ENCODE measurements at regions not wholly inside any gene's neighbourhood (a gene's known extent, or its start where the extent isn't known, plus 50 kb on each side); places are given as distances from the start of the nearest gene placed in this dataset.

DNA sequence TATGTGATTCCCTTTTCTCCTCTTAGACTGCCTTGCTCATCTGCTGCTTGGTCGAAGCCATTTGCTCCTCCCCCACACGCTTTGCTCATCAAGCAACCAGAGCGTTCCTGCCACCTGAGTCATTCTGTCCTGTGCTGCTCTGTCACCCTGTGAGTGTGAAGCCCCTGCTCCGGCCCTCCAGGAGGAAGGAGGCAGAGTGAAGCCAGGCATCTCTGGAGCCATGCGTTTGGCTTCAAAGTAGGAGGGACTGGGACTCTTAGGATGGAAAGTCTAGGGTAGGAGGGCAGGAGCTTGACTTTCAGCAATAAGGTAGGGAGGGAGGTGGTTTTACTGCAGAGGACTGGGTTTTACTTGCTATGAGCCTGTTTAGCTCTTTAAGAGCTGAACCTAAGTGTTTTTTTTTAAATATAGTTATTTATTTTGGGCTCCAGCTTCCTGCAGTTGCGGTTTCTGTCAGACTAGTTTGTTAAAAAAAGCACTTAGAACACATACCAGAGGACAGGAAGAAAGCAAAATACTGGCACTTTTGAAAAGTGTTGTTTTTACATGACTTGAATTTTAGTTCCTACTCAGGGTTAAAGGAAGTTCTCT lies 63.6 kb downstream of the SPINK2 start:
- DNase-seq (ENCODE audit: low read depth, low spot score): peak; percentile 94

DNA sequence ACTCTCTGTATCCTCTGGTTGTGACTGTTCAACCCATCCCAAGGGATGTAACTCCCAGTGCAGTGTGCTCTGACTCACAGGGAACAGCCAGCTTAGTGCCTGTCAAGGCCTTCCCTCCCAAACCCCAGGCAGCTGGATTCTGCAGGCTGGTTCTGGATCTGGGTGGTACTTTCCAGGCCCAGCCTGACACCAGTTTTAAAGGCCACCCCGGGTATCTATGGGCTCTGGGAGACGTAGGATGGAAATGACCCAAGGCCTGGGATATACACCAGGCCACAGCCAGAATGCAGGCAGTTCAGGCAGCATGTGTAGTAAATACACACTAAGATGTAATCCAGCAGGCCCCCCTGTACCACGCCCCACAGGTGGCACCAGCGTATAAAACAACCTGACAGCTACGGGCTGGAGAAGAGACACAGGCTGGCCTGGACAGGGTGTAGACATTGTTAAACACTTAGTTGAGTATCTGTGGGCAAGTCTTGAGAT lies 64.2 kb downstream of the SPINK2 start:
- peak; percentile 81 for DNase-seq (ENCODE audit: low read depth, low spot score)

DNA sequence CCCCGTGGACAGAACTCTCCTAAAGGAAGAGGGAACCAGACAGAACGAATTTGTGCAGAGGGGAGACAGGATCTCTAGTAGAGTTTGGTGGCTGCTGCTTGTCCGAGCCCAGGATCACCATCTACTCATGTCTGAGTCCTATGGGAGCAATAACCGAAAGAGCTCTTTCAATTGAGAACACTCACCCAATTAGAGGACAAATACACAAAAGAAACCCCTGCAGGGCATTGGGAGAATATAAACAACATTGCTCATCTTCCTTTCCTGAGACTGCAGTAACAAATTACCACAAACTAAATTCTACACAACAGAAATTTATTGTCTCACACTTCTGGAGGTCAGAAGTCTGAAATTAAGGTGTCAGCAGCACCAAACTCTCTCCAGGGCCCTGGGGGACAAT lies 65.6 kb downstream of the SPINK2 start:
- DNase-seq (ENCODE audit: low read depth, low spot score): peak; percentile 64

DNA sequence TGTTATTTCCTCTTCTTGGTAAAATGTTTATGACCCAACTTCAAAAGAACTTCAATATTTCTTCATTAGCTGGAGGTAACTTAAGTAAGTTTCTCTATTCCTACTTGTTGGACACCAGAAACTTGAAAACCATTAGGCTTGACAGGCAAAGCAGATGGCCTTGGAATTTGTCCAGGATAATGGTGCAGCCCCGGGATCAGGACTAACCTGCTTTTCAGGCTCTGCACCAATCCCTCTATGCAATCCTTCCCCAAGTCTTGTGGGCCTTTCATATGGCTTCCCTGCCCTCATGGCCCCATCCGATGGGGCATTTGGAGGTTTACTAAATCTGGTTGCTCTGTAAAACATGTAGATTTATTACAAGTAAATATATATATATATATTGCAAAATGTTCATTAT lies 68.5 kb downstream of the SPINK2 start:
- peak; percentile 90 for DNase-seq (ENCODE audit: low read depth, low spot score)

DNA sequence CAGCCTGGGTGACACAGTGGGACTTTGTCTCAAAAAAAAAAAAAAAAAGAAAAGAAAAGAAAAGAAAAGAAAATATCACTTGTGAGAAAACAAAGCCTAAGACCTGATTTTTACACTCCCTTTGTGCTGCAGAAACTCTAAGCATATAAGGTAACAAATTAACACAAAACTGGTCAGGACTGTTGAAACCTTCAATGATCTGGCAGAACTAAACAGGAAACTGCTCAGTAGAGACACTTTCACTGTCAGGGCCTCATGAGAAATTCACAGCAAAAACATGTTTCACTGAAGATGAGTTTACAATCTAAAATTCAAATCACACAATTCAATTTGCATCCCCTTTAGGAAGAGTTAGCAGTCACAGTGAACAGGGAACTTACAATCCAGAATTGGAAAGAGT lies 69.1 kb upstream of the HOPX start:
- no peak for DNase-seq (ENCODE audit: low read depth, low spot score)

DNA sequence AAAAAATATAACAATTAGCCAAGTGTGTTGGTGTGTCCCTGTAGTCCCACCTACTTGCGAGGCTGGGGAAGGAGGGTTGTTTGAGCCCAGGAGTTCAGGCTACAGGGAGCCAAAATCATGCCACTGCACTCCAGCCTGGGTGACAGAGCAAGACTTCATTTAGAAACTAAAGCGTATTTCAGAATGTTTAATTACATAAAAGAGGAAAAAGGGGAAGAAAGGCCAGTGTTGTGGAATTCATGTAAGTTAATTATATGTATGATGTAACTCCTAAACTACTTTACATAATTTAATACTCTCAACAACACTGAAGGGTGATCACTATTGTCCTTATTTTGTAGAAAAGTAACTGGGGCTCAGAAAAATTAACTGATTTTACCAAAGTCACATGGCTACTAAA lies 67.2 kb upstream of the HOPX start:
- DNase-seq (ENCODE audit: low read depth, low spot score): no peak

DNA sequence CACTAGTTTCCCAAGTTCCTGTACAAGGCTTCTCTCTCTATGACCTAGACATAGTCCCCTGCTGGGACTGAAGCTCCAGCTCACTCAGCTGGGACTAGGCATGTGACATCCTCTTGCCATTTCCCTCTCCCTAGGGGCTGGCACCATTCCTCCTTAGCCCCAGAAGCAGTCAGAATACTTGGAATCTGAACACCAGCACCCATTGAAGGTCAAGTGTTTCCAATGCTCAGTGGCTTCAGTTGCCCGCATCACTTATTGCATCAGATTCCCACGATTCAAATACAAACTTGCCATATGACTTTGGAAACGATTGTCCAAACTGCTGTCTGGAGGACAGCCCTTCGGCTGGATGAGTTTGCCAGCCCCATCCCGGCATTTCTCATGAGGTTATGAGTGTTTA lies 65.5 kb upstream of the HOPX start:
- DNase-seq (ENCODE audit: low read depth, low spot score): no peak

DNA sequence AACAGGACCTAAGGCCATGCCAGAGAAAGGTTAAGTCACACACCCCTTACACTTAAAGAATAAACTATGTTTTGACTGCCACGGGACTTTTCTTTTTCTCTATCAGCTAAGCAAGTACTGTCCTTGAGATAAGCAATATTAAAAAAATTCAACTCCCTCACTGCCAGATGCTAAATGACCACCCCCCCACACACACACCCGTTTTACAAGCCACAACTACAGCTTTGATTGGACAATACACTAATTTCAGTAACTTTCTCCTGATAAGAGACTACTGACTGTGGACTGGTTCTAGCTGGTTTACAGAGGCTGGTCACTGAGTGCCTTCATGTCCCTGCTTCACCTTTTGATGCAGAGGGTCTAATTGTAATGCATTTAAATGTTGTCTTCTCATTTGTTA lies 63.9 kb upstream of the HOPX start:
- DNase-seq (ENCODE audit: low read depth, low spot score): no peak

DNA sequence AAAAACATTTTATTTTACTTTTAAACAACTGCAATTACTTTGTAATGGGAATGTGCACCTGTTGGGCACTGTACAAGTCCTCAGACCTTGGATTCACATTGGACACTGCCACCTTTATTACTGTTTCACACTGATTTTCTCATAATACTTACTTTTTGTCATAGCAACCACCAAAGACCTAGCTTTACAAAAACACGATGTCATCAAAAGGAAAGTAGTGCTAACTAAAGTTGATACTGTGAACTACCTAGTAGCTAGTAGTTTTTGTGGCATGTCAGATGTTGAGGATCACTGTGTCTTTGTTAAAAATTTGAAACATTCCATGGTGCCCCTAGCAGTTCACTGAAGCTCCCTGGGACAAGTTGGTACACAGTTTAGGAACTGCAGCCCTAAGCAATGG lies 62.9 kb upstream of the HOPX start:
- no peak for DNase-seq (ENCODE audit: low read depth, low spot score)

DNA sequence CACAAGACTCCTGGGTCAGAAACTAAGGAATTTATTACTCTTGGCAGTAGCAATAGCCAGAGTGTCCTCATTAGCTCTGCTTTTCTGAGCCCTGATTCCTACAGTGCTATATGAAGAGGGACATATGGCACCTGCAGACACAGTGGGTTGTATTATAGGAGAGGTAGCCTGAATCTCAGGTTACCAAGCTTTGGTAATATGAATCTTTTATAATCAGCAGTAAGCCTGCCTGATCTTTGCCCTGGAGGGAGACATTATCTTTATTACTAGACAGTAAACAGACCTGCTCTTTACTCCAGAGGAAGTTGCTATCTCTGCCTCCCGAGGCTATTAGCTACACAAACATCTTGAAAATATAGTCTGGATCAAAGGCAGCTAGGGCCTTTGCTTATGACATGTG lies 62.5 kb upstream of the HOPX start:
- peak; percentile 34 for DNase-seq (ENCODE audit: low read depth, low spot score)

DNA sequence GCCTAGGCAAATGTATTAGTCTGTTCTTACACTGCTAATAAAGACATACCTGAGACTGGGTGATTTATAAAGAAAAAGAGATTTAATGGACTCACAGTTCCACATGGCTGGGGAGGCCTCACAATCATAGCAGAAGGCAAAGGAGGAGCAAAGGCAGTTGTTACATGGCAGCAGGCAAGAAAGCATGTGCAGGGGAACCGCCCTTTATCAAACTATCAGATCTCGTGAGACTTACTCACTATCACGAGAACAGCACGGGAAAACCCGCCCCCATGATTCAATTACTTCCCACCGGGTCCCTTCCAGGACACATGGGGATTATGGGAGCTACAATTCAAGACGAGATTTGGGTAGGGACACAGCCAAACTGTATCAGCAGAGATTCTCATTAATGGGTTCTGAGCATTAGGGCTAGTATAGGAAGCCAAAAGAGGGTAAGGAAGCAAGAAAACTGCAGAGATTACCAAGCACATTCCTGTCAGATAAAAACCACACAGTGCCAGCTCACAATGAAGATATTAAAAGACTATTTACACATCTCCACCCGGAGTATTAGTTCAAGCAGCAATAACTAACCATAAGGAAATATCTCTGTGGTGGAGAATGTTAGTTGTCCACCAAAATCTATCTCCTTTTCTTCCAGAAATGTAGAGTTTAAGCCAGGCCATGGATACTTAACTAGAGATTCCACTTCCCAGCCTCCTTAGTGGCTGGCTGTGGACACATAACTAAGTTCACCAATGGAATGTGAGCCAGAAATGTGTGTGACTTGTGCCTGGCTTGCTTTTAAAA lies 61.2 kb upstream of the HOPX start:
- DNase-seq (ENCODE audit: low read depth, low spot score): no peak

DNA sequence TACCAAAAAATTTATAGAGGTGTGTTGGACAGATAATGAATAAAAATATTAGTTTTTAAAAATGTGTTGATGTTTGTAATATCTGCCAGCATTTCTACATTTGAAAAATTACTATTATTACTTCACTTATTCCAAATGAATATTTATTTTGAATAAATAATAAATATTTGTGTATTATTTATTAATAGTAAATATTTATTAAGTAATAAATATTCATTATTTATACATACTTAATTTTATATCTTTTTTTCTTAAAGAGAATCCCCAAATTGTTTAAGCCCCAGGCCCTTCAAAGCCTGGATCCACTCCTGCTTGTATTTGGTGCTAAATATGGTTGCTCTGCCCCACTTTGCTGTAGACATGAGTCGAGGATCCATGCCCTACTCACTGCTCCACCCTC lies 60.5 kb upstream of the HOPX start:
- DNase-seq (ENCODE audit: low read depth, low spot score): no peak

DNA sequence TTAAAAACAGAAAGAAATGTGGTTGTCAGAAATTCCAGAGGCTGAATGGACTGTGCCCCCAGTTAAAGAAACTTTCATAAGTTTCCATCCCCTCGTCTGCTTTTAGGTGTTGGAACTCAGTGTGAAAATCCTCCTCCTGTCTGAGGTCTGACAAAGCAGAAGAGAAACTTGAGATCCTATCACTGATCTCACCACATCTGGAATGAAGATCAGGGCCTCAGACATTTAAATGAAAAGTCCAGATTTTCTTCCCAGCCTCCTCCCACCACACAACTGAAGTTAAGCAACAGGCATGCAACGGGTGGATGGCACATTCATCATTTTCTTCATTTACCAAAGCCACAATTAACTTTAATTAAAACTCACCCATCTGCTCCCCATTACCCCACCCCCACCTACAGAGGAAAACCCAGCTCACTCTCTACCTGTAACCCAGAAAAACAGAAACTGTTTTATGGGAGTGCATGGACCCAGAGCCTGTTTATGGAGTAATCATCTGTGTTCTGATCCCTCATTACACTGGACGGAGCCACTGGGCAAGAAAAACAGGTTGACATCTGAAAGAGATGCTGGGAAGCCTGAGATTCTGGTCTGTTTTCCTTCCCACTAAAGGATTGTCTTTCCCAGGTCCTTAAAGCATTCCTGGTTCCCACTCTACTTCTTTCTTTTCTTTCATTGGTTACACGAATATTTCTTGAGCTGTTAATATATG lies 58.1 kb upstream of the HOPX start:
- DNase-seq (ENCODE audit: low read depth, low spot score): peak; percentile 63

DNA sequence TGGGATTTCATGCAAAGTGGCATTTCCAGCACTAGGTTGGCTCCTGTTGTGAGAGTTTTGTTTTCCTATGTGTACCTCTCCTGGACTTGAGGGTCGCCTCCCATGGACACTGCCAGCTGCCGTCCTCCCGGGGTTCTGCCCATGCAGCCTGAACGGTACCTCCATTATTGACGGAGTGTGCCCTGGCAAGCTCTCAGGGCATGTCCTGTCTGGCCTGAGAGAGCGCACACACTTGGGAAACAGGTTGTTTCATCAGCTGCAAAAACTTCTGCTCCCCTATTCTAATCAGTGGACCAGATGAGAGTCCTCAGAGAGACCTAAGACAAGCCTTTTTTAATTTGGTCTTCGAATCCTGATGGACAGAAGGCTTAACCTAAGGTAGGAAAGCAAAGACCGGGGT lies 56.6 kb upstream of the HOPX start:
- DNase-seq (ENCODE audit: low read depth, low spot score): no peak

DNA sequence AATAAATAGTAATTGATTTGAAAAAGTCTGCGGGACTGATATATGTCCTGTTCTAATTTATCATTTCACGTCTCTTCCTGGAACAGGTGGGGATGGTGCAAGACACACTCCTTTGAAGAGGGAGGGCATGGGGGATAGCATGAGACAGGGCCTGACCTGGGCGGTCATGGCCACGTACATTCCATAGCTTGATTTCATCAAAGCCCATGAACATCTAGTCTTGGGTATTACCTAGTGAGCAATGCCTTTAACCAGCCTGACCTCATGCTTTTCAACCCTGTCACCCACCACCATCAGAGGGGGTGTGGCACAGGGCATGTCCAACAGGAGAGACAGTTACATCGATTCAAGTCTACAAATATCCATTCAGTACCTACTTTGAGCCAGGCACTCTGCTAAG lies 52.3 kb upstream of the HOPX start:
- DNase-seq (ENCODE audit: low read depth, low spot score): no peak

DNA sequence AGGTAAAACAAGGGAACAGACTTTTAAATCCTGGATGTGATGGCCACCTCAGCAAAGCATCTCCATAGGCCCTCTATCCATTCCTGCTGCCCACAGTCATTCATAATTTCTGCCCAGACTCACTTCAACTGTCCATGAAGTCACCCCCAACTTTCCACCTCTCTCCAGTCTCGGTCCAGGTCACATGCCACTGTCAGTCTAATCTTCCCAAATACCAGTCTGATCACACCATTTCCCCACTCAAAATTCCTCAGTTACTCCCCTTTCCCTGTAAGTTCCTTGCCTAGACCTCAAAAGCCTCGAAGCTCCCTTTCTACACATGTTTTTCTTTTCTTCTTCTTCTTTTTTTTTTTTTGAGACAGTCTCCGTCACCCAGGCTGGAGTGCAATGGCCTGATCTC lies 51.2 kb upstream of the HOPX start:
- no peak for DNase-seq (ENCODE audit: low read depth, low spot score)

DNA sequence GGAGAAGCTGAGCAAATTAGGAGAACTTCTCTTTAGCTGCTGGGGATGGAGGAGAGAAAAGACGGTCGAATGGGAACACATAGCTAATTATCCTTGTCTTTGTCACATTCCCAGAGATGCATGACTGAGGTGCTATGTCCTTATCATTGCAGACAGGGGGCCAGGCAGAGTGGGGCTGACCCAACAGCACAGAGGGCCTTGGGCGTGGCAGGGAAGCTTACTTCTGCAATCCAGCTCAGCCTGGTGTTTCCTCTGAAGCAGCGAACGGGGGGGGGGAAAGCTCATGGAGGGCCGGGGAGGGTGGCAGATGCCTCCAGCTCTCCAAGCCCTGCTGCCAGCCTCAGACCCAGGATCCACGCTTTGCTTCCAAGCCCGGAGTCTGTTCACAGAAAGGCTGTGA lies 50.8 kb upstream of the HOPX start:
- peak; percentile 47 for DNase-seq (ENCODE audit: low read depth, low spot score)
